ENCODE measurements at regions not wholly inside any gene's neighbourhood (a gene's known extent, or its start where the extent isn't known, plus 50 kb on each side); places are given as distances from the start of the nearest gene placed in this dataset.

GRCh38 chr12:123071857-123072256, 79.0 kb downstream of the PITPNM2 start:
- H3K36me3 ChIP-seq (ENCODE audit: control insufficient read depth in 4 of 4, insufficient read depth in 4 of 4, low read length in 3 of 4): peaks cover 0 to 4% (median 0%) of the 10 kb centered on the region in 4 experiments
- H3K4me3 ChIP-seq (ENCODE audit: control insufficient read depth in 1 of 7, extremely low read depth in 1 of 7, insufficient read depth in 4 of 7, low read depth in 2 of 7, low read length in 6 of 7): no peak overlapping the region
- POLR2A ChIA-PET: no interaction called here
- no peaks in the 10 kb centered on the region for H3K9me3 ChIP-seq (ENCODE audit: control extremely low read depth in 1 of 5, control insufficient read depth in 4 of 5, insufficient read depth in 2 of 5, low read depth in 1 of 5, low read length in 4 of 5)
- 100% methylated on average over 2 of the region's 5 CpGs for WGBS (ENCODE audit: insufficient coverage)
- no peaks in the 10 kb centered on the region for H3K27me3 ChIP-seq (replicated peaks in 2 of 5; ENCODE audit: control insufficient read depth in 4 of 5, insufficient read depth in 5 of 5, low read length in 4 of 5)
- peaks cover 0 to 28% (median 15%) of the 10 kb centered on the region in 4 experiments for H3K4me1 ChIP-seq (ENCODE audit: control extremely low read depth in 1 of 4, control insufficient read depth in 4 of 4, insufficient read depth in 4 of 4, low read length in 3 of 4)
- no peak overlapping the region for H3K27ac ChIP-seq (ENCODE audit: insufficient read depth in 1 of 2, low read depth in 1 of 2, low read length in 2 of 2, poor library complexity in 1 of 2, severe bottlenecking in 2 of 2)
- DNase-seq: no peak
- CTCF ChIA-PET: interaction anchor here (1.5 kb wide), 1 partner anchor 16 kb away, joined by 3 read pairs; no protein-coding TSS in a partner anchor

- H3K4me1 ChIP-seq (ENCODE audit: control extremely low read depth in 1 of 4, control insufficient read depth in 4 of 4, insufficient read depth in 4 of 4, low read length in 3 of 4): peaks cover 0 to 25% (median 11%) of the 10 kb centered on the region in 4 experiments
- WGBS (ENCODE audit: insufficient coverage): 94% methylated on average over 14 of the region's 14 CpGs
- ChIA-PET CTCF (interaction anchor here (1.5 to 1.8 kb wide), 2 partner anchors 15 to 19 kb away, joined by 3 to 5 read pairs; no protein-coding TSS in a partner anchor), POLR2A (interaction anchor here (0.6 kb wide), 1 partner anchor 10 kb away, joined by 3 read pairs; no protein-coding TSS in a partner anchor)
- peaks cover 0 to 4% (median 0%) of the 10 kb centered on the region in 4 experiments for H3K36me3 ChIP-seq (ENCODE audit: control insufficient read depth in 4 of 4, insufficient read depth in 4 of 4, low read length in 3 of 4)
- no peaks in the 10 kb centered on the region for H3K27me3 ChIP-seq (replicated peaks in 2 of 5; ENCODE audit: control insufficient read depth in 4 of 5, insufficient read depth in 5 of 5, low read length in 4 of 5)
- no peak overlapping the region for H3K4me3 ChIP-seq (ENCODE audit: control insufficient read depth in 1 of 7, extremely low read depth in 1 of 7, insufficient read depth in 4 of 7, low read depth in 2 of 7, low read length in 6 of 7)
- no peak overlapping the region for H3K27ac ChIP-seq (ENCODE audit: insufficient read depth in 1 of 2, low read depth in 1 of 2, low read length in 2 of 2, poor library complexity in 1 of 2, severe bottlenecking in 2 of 2)
- no peaks in the 10 kb centered on the region for H3K9me3 ChIP-seq (ENCODE audit: control extremely low read depth in 1 of 5, control insufficient read depth in 4 of 5, insufficient read depth in 2 of 5, low read depth in 1 of 5, low read length in 4 of 5)
- DNase-seq: no peak
Observed at GRCh38 chr12:123071099-123071800, 79.6 kb downstream of the PITPNM2 start.

- H3K4me1 ChIP-seq (ENCODE audit: control extremely low read depth in 1 of 4, control insufficient read depth in 4 of 4, insufficient read depth in 4 of 4, low read length in 3 of 4): peaks cover 2 to 26% (median 16%) of the 10 kb centered on the region in 4 experiments
- WGBS (ENCODE audit: insufficient coverage): 84% methylated on average over 13 of the region's 14 CpGs
- no peaks in the 10 kb centered on the region for H3K27me3 ChIP-seq (replicated peaks in 2 of 5; ENCODE audit: control insufficient read depth in 4 of 5, insufficient read depth in 5 of 5, low read length in 4 of 5)
Observed at GRCh38 chr12:123070267-123071081, 80.4 kb downstream of the PITPNM2 start.

GRCh38 chr12:123069436-123070266, 81.2 kb downstream of the PITPNM2 start:
- H3K27ac ChIP-seq (ENCODE audit: insufficient read depth in 1 of 2, low read depth in 1 of 2, low read length in 2 of 2, poor library complexity in 1 of 2, severe bottlenecking in 2 of 2): peak overlapping the region in 1 of 2 experiments; percentile 2
- H3K9me3 ChIP-seq (ENCODE audit: control extremely low read depth in 1 of 5, control insufficient read depth in 4 of 5, insufficient read depth in 2 of 5, low read depth in 1 of 5, low read length in 4 of 5): no peaks in the 10 kb centered on the region
- H3K27me3 ChIP-seq (replicated peaks in 2 of 5; ENCODE audit: control insufficient read depth in 4 of 5, insufficient read depth in 5 of 5, low read length in 4 of 5): no peaks in the 10 kb centered on the region
- ChIA-PET POLR2A (no interaction called here), CTCF (interaction anchor here (1.0 to 2.4 kb wide), 8 partner anchors 10 to 107 kb away, joined by 3 to 7 read pairs (median 5); no protein-coding TSS in a partner anchor)
- DNase-seq: no peak
- H3K4me1 ChIP-seq (ENCODE audit: control extremely low read depth in 1 of 4, control insufficient read depth in 4 of 4, insufficient read depth in 4 of 4, low read length in 3 of 4): peaks cover 2 to 28% (median 19%) of the 10 kb centered on the region in 4 experiments
- H3K36me3 ChIP-seq (ENCODE audit: control insufficient read depth in 4 of 4, insufficient read depth in 4 of 4, low read length in 3 of 4): peaks cover 0 to 2% (median 0%) of the 10 kb centered on the region in 4 experiments
- H3K4me3 ChIP-seq (ENCODE audit: control insufficient read depth in 1 of 7, extremely low read depth in 1 of 7, insufficient read depth in 4 of 7, low read depth in 2 of 7, low read length in 6 of 7): no peak overlapping the region
- WGBS (ENCODE audit: insufficient coverage): 94% methylated on average over 12 of the region's 12 CpGs

More at GRCh38 chr12:123070267-123071081, 80.4 kb downstream of the PITPNM2 start:
- peak in 1 of 3 donors; percentile 30 for DNase-seq
- no peaks in the 10 kb centered on the region for H3K9me3 ChIP-seq (ENCODE audit: control extremely low read depth in 1 of 5, control insufficient read depth in 4 of 5, insufficient read depth in 2 of 5, low read depth in 1 of 5, low read length in 4 of 5)
- no peak overlapping the region for H3K4me3 ChIP-seq (ENCODE audit: control insufficient read depth in 1 of 7, extremely low read depth in 1 of 7, insufficient read depth in 4 of 7, low read depth in 2 of 7, low read length in 6 of 7)
- no peak overlapping the region for H3K27ac ChIP-seq (ENCODE audit: insufficient read depth in 1 of 2, low read depth in 1 of 2, low read length in 2 of 2, poor library complexity in 1 of 2, severe bottlenecking in 2 of 2)
- H3K36me3 ChIP-seq (ENCODE audit: control insufficient read depth in 4 of 4, insufficient read depth in 4 of 4, low read length in 3 of 4): peaks cover 0 to 4% (median 0%) of the 10 kb centered on the region in 4 experiments
- ChIA-PET POLR2A (interaction anchor here (0.6 kb wide), 1 partner anchor 9 kb away, joined by 3 read pairs; no protein-coding TSS in a partner anchor), CTCF (interaction anchor here (1.0 to 2.4 kb wide), 6 partner anchors 10 to 45 kb away, joined by 3 to 7 read pairs (median 4); no protein-coding TSS in a partner anchor)

- H3K4me1 ChIP-seq (ENCODE audit: control extremely low read depth in 1 of 4, control insufficient read depth in 4 of 4, insufficient read depth in 4 of 4, low read length in 3 of 4): peaks cover 2 to 48% (median 38%) of the 10 kb centered on the region in 4 experiments
- no peaks in the 10 kb centered on the region for H3K27me3 ChIP-seq (replicated peaks in 2 of 5; ENCODE audit: control insufficient read depth in 4 of 5, insufficient read depth in 5 of 5, low read length in 4 of 5)
- 89% methylated on average over 2 of the region's 5 CpGs for WGBS (ENCODE audit: insufficient coverage)
- no peak overlapping the region for H3K27ac ChIP-seq (ENCODE audit: insufficient read depth in 1 of 2, low read depth in 1 of 2, low read length in 2 of 2, poor library complexity in 1 of 2, severe bottlenecking in 2 of 2)
- DNase-seq: no peak
- ChIA-PET POLR2A (interaction anchor here (0.6 kb wide), 1 partner anchor 551 kb away, joined by 3 read pairs; no protein-coding TSS in a partner anchor), CTCF (interaction anchor here (1.3 to 2.3 kb wide), 3 partner anchors 8 to 21 kb away, joined by 3 to 7 read pairs (median 3); no protein-coding TSS in a partner anchor)
- no peaks in the 10 kb centered on the region for H3K36me3 ChIP-seq (ENCODE audit: control insufficient read depth in 4 of 4, insufficient read depth in 4 of 4, low read length in 3 of 4)
- H3K4me3 ChIP-seq (ENCODE audit: control insufficient read depth in 1 of 7, extremely low read depth in 1 of 7, insufficient read depth in 4 of 7, low read depth in 2 of 7, low read length in 6 of 7): no peak overlapping the region
- H3K9me3 ChIP-seq (ENCODE audit: control extremely low read depth in 1 of 5, control insufficient read depth in 4 of 5, insufficient read depth in 2 of 5, low read depth in 1 of 5, low read length in 4 of 5): no peaks in the 10 kb centered on the region
Observed at GRCh38 chr12:123067654-123068053, 83.2 kb downstream of the PITPNM2 start.

DNA sequence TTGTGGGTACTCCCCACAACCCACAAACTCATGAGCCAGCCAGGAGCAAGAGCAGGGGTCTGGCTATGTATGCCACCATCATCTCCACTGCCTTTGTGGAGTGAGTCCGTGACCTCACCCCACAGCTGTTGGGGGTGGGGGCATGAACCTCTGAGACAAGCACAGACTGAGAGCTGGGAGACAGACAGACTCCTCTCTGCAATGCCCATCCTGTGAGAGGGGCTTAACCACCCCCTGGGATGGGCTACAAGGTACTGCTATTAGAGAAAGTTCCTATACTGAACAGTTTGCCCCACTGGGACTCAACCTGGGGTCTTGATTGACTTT, 84.5 kb downstream of the PITPNM2 start:
- Histone ChIP-seq H3K27me3 (replicated peaks in 2 of 5; ENCODE audit: control insufficient read depth in 4 of 5, insufficient read depth in 5 of 5, low read length in 4 of 5) (no peaks in the 10 kb centered on the region), H3K27ac (ENCODE audit: insufficient read depth in 1 of 2, low read depth in 1 of 2, low read length in 2 of 2, poor library complexity in 1 of 2, severe bottlenecking in 2 of 2) (no peak overlapping the region), H3K9me3 (ENCODE audit: control extremely low read depth in 1 of 5, control insufficient read depth in 4 of 5, insufficient read depth in 2 of 5, low read depth in 1 of 5, low read length in 4 of 5) (no peaks in the 10 kb centered on the region), H3K4me3 (ENCODE audit: control insufficient read depth in 1 of 7, extremely low read depth in 1 of 7, insufficient read depth in 4 of 7, low read depth in 2 of 7, low read length in 6 of 7) (no peak overlapping the region), H3K4me1 (ENCODE audit: control extremely low read depth in 1 of 4, control insufficient read depth in 4 of 4, insufficient read depth in 4 of 4, low read length in 3 of 4) (peaks cover 2 to 60% (median 49%) of the 10 kb centered on the region in 4 experiments), H3K36me3 (ENCODE audit: control insufficient read depth in 4 of 4, insufficient read depth in 4 of 4, low read length in 3 of 4) (no peaks in the 10 kb centered on the region)
- WGBS (ENCODE audit: insufficient coverage): no CpG with 5 or more reads among the region's 1 CpG
- CTCF ChIA-PET: interaction anchor here (1.4 to 9.2 kb wide), 2 partner anchors 11 to 24 kb away, joined by 5 to 72 read pairs; no protein-coding TSS in a partner anchor
- POLR2A ChIA-PET: no interaction called here
- DNase-seq: no peak
